ENCODE measurements at regions not wholly inside any gene's neighbourhood (a gene's known extent, or its start where the extent isn't known, plus 50 kb on each side); places are given as distances from the start of the nearest gene placed in this dataset.

- Histone ChIP-seq H3K4me1 (ENCODE audit: control insufficient read depth in 1 of 2, insufficient read depth in 2 of 2, low read length in 2 of 2) (no peaks in the 10 kb centered on the region), H3K79me2 (ENCODE audit: insufficient read depth, low read length) (no peaks in the 10 kb centered on the region), H3K4me2 (ENCODE audit: low read length) (no peak overlapping the region), H3K4me3 (replicated peaks in 1 of 2; ENCODE audit: low read depth in 1 of 2, low read length in 2 of 2) (no peak overlapping the region), H3K9ac (ENCODE audit: low read length) (no peak overlapping the region), H4K20me1 (ENCODE audit: insufficient read depth) (no peaks in the 10 kb centered on the region), H2AFZ (ENCODE audit: low read depth, low read length, poor library complexity, severe bottlenecking) (no peak overlapping the region), H3K9me2 (ENCODE audit: insufficient read depth) (no peaks in the 10 kb centered on the region), H3K9me3 (ENCODE audit: control insufficient read depth in 1 of 2, insufficient read depth in 1 of 2, low read depth in 1 of 2, low read length in 2 of 2) (no peaks in the 10 kb centered on the region), H3K27me3 (ENCODE audit: insufficient read depth, low read length) (no peaks in the 10 kb centered on the region), H3K36me3 (ENCODE audit: control insufficient read depth in 1 of 2, insufficient read depth in 2 of 2, low read length in 2 of 2) (no peaks in the 10 kb centered on the region), H3K27ac (ENCODE audit: low read depth, low read length) (no peak overlapping the region)
- TF ChIP-seq CBX3 (IDR thresholded peaks at IDR 0.05; ENCODE audit: low read depth) (no peak), FOSL1 (IDR thresholded peaks at IDR 0.05; ENCODE audit: low read depth) (no peak), ATF3 (IDR thresholded peaks at IDR 0.05) (no peak), RAD21 (IDR thresholded peaks at IDR 0.05; ENCODE audit: low read depth) (no peak), YY1 (IDR thresholded peaks at IDR 0.05; ENCODE audit: extremely low read depth, insufficient replicate concordance, low read depth, low read length) (no peak), EZH2 (IDR thresholded peaks at IDR 0.05) (no peak), SP1 (IDR thresholded peaks at IDR 0.05; ENCODE audit: low read depth) (no peak), SRF (IDR thresholded peaks at IDR 0.05; ENCODE audit: low read depth) (no peak), ZNF274 (IDR thresholded peaks at IDR 0.05; ENCODE audit: low read depth, low read length) (no peak)
- TF ChIP-seq, protein P1, sequence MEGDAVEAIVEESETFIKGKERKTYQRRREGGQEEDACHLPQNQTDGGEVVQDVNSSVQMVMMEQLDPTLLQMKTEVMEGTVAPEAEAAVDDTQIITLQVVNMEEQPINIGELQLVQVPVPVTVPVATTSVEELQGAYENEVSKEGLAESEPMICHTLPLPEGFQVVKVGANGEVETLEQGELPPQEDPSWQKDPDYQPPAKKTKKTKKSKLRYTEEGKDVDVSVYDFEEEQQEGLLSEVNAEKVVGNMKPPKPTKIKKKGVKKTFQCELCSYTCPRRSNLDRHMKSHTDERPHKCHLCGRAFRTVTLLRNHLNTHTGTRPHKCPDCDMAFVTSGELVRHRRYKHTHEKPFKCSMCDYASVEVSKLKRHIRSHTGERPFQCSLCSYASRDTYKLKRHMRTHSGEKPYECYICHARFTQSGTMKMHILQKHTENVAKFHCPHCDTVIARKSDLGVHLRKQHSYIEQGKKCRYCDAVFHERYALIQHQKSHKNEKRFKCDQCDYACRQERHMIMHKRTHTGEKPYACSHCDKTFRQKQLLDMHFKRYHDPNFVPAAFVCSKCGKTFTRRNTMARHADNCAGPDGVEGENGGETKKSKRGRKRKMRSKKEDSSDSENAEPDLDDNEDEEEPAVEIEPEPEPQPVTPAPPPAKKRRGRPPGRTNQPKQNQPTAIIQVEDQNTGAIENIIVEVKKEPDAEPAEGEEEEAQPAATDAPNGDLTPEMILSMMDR (IDR thresholded peaks at IDR 0.05 in 2 of 3, conservative IDR thresholded peaks at IDR 0.05 in 1 of 3; ENCODE audit: borderline replicate concordance in 1 of 3, insufficient read depth in 1 of 3, low read depth in 2 of 3, low read length in 2 of 3), result no peak
- DNase-seq (ENCODE audit: low read depth, low spot score) (no peak), ATAC-seq (no peak)
- CTCF ChIA-PET, result no interaction called here
- no TSS peak for BruUV-seq (replicated peaks)
- intact Hi-C loops (cut with micrococcal nuclease), result no loop called here
- RAD21 ChIA-PET (ENCODE audit: low non-redundant PET in 1 of 2, low total read pairs in 2 of 2, uncharacterized antibody in 2 of 2, unreplicated experiment in 2 of 2), result no interaction called here
- POLR2A ChIA-PET, result no interaction called here
Observed at GRCh38 chr6:155980768-155981079, 525.1 kb upstream of the NOX3 start.
